ENCODE measurements at regions not wholly inside any gene's neighbourhood (a gene's known extent, or its start where the extent isn't known, plus 50 kb on each side); places are given as distances from the start of the nearest gene placed in this dataset.
"Not testable (repeated sequence)": the region's sequence is repeated elsewhere in the genome, so short reads cannot be mapped to it uniquely, and the experiment has no call there.

DNA sequence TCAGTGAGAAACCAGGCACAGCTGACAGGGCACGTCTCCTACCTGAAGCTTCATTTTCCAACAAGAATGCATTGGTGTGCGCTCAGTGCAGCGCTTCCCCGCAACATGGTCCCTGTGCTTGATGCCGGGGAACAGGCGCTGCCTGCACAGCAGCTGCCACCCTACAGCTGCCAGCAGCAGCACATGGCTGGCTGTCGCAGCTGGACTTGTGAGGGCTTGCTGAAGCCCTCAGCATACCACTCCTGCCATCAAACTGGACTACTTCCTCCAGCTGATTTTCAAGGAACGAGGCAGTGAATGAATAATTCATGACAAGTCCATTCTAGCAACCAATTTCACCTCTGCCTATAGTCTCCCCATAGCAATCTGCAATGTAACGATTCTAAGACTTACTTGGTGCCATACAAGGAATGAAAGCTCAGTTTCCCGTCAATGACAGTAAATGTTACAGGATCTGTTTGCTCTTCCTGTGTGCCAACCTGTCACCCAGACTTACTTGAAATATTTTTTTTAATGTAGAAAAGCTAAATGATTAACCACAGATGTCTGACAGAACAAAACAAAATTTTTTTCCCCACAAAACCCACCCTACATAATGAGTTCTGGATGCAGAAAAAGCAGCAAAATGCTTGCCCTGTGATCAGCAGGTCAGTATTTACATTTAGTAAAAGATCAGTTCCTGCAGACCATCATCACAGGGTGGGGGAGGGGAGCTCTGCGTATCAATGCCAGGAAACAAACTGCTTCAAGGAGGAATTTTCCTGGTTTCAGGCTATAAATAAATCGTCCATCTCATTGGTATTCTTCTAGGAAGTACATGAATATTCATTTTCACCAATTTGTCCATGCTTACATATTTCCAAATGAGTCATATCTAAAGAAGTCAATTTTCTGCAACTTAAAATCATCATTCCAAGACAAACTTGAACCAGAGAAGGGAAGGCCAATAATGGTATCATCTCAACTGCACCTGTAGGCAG, 140.6 kb downstream of the ALOX5 start:
- DNase-seq, result no peak

DNA sequence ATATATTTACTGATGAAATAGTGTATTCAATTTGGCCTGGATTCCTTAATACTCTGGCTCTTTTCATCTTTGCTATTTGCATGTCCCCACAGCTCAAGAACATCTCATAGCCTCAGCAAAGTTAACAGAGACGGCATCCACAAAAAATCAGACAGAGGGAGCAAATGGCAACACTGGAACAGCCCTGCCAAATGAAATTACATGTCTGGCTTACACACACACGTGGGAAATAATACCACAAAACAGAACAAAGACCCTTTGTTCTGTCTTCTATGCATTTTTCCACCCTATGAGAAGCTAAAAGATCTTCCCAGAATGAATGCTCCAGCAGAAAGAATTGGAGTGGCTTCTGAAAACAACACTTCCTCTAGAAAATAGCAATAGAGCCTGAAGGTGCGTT, 139.5 kb downstream of the ALOX5 start:
- no peak for DNase-seq

DNA sequence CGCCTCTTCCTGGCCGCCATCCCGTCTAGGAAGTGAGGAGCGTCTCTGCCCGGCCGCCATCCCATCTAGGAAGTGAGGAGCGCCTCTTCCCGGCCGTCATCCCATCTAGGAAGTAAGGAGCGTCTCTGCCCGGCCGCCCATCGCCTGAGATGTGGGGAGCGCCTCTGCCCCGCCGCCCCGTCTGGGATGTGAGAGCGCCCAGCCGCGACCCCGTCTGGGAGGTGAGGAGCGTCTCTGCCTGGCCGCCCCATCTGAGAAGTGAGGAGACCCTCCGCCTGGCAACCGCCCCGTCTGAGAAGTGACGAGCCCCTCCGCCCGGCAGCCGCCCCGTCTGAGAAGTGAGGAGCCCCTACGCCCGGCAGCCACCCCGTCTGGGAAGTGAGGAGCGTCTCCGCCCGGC, 137.9 kb downstream of the ALOX5 start:
- DNase-seq, result not testable (repeated sequence)

DNA sequence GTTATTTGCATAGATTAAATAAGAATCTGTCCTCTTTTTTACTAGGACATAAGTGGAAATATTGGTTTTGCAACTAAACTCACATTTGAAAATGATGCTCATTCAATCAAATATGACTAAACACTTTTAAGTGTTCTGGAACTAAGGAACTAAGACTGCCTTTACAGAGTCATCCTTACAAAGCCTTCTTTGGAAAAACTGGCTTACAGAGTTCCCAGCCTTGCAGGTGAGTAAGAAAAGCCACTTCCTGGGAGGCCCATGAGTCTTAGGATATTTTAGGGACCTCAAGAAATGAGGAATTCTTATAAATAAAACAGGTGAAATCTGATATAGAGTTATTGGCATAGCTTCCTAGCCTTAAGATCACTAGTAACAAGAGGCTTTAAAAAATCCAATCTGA, 135.5 kb downstream of the ALOX5 start:
- DNase-seq, result no peak

DNA sequence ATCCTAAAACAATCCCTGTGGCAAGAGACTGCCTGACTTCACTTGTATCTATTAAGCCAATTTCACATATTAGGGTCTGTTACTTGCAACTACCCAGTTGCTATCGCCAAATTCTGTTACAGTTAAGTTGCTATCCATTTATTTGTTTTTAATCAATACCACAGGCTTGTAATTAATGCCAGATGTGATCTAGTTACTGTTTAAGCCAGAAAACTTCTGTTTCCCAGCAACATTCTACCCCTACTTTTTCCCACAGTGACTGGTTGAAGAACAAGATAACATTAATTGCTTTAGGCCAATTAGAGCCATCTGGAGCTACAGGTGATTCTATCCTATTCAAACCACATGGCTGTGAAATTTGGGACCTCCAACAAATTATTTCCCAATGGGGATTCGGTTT, 131.3 kb downstream of the ALOX5 start:
- no peak for DNase-seq

DNA sequence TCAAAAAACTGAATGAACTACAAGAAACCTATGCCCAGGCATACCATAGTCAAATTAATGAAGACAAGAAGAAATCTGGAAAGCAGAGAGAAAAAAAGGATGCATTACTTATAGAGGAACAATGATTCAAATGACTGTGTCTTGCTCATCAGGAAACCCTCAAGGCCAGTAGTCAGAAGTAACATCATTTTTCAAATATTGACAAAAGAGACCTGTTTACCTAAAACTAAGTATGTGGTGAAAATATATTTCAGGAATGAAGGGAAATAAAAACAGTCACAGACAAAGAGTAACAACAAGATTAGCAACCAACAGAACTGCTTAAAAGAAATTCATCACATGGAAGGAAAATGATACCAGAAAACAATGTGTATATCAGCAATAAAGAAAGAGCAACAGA, 128.4 kb downstream of the ALOX5 start:
- no peak for DNase-seq

DNA sequence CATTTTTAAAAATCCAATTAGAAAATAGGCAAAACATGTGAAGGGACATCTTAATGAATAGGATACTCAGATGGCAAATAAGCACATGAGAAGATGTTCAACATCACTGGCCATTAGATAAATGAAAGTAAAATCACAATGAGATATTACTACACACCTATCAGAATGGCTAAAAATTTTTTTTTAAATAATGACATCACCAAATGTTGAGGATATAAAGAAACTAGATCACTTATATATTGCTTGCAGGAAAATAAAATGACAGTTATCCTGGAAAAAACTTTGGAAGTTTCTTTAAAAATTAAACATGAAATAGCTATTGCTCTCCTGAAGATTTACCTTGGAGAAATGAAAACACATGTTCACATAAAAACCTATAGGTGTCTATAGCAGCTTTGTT, 127.8 kb downstream of the ALOX5 start:
- no peak for DNase-seq

DNA sequence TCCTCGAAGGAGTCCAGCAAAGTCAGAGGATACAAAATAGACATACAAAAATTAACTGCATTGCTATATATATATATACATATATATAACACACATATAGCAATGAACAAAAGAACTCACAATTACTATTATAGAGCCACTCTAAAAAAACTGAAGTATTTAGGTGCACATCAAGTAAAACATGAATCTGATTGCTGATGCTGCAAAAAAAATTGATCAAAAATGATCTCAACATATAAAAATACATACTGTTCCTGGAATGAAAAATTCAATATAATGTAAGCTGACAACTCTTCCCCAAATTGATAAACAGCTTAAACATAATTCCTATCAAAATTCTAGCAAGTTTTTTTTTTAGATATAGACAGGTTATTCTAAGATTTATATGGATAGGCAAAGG, 126.8 kb downstream of the ALOX5 start:
- no peak for DNase-seq

DNA sequence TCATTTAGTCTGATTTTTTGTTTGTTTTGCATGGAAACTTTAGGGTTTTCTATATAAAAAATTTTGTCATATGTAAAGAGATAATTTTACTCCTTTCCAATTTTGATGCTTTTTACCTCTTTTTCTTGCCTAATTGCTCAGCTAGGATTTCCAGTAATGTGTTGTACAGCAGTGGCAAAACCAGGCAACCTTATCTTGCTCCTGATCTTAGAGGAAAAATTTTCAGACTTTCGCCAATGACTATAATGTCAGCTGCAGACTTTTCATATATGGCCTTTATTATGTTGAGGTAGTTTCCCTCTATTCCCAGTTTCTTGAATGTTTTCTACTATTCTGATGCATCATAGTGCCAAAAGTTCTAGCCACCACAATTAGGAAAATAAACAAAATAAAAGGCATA, 126.3 kb downstream of the ALOX5 start:
- DNase-seq, result no peak

DNA sequence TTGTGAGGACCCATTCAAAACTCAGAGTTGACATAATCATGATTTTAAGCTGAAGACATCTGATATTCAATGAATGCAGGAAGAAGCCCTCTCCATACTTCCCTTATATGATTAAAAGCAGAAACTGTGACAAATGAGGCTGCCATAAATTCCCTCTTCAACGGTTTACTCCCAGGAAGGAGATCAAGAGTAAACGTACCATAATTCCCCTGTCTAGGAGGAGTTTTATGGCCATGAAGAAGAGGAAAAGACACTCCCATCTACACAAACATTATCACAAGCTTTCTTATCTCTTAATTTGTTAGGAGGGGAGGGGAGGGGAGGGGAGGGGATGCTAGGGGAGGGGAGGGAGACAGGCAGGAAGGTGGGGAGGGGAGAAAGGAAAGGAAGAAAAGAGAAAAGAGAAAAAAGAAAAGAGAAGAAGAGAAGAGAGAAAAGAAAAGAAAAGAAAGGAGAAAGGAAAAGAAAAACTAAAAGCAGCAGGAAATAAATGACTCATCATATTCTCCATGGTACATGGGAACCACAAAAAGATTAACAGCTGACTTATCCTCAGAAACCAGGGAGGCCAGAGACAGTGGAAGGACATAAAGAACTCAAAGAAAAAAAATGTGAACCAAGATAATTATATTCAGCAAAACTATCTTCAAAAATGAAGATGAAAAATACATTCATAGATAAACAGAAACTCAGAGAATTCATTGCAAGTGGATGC, 121.6 kb downstream of the ALOX5 start:
- DNase-seq, result no peak
